NCI-H748 treated with DMSO at 0.1 percent for 48 hours (cell line): ENCODE measurements at regions not wholly inside any gene's neighbourhood (a gene's known extent, or its start where the extent isn't known, plus 50 kb on each side); places are given as distances from the start of the nearest gene placed in this dataset.

Experiments
- DNase-seq: peaks from one replicate; lab custom pipeline; 2025; lab: John Stamatoyannopoulos, UW

DNA sequence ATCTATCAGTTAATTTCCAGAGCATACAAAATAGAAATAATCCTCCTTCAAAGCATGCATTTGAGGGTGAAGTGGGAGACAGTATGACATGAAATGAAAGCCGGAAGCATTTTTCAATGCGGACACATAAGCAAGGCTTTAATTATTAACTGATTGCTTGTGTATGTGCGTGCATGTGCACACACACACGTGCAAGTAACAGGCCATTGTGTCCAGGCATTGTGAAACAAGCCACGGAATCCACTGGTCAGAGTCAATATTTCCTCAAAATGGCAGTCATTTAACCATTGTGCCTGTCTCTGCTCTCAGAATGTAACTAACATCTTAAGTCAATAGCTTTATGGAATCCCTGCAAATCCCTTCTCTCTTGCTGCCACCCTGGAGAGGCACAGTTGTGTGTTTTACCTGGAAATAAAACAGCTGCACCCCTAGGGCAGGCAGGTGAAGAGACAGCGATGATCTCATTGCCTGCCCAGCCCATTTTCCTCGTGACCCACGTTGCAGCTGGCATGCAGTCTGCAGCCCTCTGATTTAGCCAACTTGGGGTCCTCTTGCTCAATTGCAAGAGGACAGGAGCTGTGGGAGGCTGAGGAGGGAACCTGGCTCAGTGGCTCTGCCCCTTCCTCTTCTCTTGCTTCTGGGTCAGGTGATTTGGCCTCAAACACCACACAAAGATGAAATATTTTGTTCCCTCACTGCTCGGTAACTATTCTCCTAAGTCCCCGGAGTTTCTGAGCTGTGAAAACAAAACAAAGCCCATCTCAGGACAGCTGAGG, 500.9 kb upstream of the ZMIZ1 start:
- DNase-seq, result peak; percentile 87

DNA sequence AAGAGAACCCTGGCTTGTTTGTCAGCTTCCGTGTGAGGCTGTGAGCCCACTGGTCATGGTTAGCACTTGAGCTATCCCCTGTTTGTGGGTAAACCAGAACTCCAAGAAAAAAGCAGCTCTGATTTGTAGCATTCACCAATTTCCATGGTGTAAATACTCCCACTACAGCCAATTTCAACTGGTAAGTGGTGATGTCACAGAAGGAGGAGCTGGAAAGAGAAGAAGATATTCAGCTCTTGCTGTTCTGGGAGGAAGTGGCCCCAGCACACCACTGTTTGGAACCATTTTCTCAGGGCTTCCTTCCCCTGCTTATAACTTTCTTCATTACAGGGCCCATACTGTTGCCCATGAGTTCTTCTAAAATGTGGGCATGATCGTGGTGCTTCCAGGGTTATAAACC, 500.1 kb upstream of the ZMIZ1 start:
- no peak for DNase-seq

DNA sequence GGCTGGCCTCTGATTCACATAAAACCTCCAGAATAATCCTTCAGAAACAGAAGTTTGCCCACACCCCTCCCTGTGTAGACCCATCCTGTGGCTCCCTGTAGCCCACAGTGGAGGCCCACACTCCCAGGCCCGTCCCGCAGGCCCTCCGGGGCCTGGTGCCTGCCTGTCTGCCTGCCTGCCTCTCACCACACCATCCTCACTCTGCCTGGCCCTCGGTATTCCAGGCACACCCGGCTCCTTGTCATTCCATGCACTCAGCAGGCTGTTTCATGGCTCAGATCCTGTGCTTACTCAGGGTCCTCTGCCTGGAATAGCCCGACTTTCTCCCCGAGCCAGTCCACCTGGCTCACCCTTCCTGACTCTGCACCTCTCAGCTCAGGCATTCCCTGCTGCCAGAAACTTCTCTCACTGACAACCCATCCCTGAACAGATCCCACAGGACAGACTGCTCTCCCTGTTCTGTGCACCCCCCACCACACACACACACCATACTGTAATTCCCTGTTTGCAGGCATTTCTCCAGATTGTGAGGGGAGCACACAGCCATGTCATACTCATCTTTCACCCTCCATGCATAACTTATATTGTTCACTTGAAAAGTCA, 498.0 kb upstream of the ZMIZ1 start:
- no peak for DNase-seq

DNA sequence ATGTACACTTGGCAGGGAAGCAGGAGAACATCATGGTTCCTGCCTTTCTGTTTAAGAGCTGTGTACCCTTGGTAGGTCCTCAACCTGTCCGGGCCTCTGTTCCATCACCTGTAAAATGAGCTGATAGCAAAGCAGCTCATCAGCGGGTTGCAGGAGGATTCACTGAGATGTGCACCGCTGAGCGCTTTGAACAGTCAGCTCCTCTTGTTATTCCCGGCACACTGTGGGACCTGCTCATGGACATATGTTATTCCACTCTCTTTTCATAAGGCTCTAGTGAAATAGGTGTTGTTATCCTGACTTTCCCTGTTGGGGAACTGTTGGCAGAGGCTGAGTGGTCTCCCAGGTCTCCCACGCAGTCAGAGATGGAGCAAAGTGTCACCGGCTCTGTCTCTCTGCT, 497.5 kb upstream of the ZMIZ1 start:
- DNase-seq, result no peak

DNA sequence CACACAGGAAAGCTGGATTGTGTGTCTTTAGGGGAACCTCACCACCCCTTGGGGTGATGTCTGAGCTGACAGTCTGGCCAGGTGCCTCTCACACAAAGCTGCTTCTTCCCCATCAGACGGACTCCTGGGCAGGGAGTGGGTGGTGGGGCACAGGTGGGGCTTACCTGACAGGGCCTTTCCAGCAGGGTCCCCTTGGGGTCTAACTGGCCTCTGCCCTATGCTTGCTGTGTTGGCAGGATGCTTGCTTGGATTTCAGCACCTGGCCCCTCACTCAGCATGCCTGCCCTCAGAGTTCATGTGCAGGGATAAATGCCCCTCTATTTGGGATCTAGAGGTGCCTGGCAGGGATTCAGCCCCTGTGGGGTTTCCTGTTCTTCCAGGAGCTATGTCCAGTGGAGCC, 496.9 kb upstream of the ZMIZ1 start:
- no peak for DNase-seq

DNA sequence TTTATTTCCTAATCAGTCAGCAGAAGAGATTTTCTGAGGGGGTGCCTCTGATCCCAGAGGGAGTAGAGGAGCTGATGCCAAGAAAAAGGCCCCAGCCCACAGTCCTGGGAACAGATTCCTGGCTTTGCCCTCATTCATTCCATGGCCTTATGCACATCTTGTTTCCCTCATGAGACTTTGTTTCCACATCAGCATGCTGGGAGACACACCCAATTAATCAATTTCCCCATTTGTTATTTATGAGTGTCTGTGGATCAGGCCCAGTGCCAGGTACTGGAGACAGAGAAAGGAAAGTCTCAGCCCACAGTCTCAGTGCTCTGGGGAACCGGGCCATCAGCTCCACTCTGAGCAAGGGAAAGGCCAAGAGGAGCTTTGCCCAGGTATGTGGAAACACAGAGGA, 496.2 kb upstream of the ZMIZ1 start:
- DNase-seq, result no peak

DNA sequence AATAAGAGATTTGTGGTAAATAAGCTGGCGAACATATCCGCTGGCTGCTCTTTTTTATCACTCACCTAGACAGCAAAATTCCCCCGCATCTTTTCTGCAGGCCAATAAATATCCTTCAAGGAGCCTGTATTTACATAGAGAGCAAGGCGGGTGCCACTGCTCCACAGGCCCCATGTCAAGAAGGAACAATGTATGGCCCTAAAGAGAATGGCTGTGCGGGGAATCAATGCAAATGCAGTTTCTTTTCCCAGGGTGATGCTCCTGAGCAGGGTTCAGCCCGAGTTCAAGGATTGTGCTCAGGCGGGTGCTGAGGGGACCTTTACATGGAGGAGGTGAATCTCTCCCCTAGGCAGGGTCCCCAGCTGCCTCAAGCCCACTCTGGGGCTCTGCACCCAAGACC, 494.2 kb upstream of the ZMIZ1 start:
- DNase-seq, result no peak

DNA sequence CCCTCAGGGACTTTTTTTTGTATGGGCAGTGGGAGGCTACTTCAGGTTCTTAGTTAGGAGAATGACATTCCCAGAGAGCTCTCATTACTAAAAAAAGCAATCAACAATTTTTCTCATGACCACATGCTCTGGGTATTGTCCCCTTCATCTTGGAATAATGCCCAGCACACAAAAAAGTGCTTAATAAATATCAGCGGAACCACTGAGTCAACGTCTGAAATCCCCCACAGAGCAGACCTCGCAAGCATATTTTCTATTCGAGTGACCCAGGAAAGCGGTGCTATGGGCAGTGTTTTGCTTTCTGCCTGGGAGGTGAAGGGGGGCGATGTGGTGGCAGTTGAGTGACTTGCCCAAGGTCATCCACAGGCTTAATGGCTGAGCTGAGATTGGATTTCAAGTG, 493.4 kb upstream of the ZMIZ1 start:
- no peak for DNase-seq

DNA sequence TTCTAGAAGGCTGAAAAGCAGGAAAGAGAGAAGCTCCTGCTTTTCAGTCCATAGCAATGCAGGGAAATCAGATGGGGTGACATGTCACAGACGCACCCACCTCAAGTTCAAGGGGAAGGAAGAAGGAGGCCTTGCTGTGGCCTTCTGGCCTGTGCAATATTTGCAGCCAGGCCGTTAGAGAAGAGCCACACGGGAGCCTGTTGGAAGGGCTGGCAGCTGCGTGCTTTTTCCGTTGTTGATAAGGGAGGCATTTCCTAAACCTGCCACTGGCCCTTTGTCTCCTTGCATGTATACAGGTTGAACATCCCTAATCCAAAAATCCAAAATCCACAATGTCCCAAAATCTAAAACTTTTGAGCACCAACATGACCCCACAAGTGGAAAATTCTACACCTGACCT, 492.5 kb upstream of the ZMIZ1 start:
- DNase-seq, result no peak

DNA sequence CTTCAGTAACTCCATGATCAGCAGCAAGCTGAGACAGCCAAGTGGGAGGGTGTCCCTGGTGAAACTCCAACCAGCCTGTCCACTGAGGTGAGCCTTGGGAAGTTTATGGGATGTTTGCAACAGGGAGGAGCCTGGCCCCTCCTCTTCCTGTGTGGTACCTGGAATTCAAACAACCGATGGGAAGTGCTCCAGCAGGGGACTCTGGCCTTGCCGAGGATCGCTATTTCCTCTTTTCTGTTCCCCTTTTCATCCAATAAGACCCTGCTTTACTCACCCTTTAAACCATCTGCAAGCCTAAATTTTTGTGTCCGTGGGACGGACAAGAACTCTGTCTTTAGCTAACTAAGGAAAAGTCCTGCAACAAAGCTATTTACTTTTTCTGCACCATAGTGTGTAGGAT, 491.1 kb upstream of the ZMIZ1 start:
- DNase-seq, result no peak

DNA sequence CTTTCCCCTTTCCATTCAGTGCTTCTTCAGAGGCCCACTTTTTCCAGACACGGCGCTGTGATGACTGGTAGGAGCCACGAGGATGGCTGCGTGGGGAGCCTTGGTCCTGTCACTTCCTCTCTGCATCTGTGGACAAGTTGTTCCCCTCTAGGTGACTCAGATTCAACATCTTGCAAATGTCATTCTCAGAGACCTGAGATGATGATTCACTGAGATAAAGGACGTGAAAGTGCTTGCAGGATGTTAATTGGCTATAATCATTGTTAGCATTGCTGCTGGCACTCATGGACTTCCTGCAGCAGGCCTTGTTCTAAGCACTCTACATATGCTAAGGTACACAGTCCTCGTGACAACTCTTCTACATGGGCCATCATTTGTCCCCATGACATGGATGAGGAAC, 489.8 kb upstream of the ZMIZ1 start:
- no peak for DNase-seq

DNA sequence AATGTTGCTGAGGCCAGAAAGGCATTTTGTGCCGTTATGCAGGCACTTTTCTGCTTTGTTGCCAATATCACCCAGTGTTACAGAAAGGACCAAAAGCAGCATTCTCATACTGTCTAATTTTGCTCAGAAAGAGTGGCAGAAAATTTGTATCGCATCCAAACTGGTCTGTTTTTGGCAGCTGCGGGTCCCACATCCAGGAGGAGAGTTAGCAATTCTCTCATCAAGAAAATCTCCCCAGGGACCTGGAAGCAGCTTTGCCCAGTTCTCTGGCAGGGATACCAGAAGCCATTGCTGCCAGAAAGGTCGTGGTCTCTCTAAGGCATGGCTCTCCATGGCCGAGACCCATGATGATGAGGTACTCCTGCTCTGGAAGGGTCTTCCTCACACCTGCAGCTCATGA, 489.2 kb upstream of the ZMIZ1 start:
- DNase-seq, result no peak

DNA sequence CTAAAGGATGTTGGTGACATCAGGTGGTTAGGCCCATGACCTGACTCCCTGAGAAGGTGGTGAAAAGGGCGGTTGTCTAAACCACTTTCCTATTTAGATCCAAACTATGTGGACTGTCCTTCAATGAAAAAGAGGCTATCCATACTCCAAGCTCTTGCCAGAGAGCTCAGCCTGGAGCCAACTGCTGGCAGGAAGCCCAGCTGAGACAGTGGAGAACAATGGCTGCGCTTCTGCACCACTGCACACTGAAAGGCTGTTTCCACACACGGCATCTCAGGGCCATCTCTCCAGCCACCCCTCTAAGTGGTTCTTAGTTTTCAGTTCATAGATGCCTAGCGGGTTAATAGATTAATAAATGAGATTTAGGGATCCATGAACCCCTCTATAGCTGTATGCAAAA, 488.8 kb upstream of the ZMIZ1 start:
- DNase-seq, result peak; percentile 44

DNA sequence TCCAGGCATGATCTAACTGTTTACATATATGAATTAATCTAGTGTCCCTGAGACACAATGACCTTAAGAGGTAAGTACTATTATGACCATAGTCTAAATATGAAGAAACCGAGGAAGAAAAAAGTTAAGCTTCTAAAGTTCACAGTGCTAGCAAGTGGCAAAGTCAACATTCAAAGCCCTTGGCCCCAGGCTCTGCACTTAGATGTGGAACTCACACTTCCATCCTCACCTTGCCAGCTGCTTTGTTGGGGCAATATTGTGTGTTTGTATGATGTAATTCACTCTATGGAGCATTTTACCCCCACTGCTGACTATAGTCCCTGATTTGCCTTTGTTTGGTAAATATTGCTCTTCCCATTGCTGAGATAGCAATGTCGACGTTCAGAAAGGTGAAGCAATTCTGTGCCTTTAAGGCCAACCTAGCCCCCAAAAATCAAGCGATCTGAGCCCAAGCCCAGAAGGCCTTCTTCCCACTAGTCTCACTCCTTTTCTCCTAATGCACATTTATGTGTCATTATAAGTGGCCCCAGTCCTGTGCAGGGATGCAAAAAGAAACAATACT, 487.6 kb upstream of the ZMIZ1 start:
- DNase-seq, result no peak

DNA sequence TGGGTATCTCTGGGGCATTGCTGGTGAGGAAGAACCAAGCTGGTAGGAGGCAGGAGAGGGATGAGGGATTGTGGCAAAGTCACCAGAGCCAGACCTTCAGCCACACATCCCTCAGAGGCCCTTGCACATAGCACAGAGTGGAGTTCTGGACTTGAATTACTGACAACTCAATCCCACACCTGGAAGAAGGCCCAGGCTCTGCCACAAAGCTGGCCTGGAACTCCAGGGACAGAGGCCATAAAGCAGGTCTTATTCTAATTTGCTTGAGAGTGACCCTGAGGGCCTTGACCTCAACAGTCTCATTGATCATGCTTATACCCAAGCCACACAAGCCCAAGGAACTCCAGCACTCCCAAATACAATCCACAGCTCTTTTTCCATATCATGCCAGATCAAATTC, 486.2 kb upstream of the ZMIZ1 start:
- no peak for DNase-seq

DNA sequence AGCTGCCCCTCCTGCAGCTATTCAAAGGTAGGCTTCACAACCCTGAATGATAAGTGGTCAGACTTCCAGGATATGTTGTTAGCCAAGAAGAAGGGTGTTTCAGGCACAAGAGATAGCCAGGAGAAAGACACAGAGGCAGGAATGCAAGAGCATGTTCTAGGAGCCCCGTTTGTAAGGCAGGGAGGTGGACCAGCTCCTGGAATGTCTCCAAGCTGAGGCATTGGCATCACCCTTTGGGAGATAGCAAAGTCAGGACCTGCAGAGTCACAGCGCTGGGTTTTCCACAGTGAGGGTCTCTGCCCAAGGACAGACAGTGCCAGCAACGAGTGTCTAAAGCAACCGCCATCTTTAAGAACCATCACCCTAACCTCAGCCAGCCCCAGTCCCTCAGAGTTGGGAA, 484.5 kb upstream of the ZMIZ1 start:
- DNase-seq, result no peak

DNA sequence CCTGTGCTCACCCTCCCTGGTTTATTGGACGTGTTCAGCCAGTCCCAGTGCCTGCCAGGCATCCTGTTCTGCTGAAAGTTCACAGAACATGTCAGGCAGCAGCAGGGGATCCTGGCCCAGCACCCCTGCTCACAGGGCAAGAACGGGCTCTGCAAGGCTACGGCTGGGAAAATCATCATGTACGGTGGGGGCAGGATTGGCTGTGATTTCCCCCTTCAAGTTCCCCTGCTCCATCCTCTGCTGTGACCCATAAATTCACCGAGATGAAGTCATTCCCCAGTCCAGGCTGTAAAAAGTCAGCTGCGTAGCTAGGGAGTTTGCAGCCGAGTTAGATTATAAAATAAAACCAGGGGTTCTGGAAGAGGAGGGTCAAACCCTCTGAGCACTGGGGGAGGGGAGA, 484.1 kb upstream of the ZMIZ1 start:
- no peak for DNase-seq

DNA sequence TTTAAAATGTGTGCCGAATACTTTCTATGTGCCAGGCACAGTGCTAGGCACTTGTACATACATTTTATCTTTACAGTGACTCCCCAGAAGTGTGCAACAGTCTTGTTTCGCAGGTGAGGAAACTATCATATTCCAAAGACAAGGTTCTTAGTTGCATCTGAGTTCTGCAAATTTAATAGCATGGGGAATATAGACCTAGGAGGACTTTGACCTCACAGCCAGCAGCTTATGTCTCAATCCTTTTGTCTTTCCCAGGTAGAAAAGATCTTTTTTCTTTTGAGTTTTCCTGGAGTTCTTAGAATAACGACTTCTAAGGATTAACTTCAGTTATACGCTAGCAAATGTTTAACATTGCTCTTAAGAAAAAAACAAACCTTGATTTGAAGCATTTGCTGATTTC, 482.8 kb upstream of the ZMIZ1 start:
- DNase-seq, result no peak

DNA sequence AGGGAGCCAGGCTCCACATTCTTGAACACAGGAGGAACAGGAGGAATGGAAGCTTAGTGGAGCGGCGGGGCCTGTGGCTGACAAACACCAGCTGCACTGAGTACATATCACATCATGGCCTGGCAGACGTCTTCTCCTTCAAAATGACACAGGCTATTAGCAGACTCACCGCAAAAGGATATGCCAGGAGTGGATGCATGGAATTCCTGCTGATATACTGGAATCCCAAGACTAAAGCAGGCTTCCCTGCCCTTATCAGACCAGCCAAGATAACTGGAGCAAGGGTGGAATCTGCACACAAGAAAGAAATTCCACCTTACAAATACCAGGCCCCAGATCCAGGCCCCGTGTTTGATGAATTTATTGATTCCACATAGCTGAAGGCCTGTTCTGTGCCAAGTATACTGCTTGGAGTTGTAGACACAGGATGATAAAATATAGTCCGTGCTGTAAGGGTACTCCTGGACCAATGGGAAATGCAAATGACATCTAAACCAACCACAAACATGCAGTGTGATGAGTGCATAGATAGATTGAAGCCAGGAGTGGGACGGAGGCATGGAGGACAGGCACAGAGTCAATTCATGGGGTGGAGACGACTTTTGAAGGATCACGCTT, 480.5 kb upstream of the ZMIZ1 start:
- no peak for DNase-seq

DNA sequence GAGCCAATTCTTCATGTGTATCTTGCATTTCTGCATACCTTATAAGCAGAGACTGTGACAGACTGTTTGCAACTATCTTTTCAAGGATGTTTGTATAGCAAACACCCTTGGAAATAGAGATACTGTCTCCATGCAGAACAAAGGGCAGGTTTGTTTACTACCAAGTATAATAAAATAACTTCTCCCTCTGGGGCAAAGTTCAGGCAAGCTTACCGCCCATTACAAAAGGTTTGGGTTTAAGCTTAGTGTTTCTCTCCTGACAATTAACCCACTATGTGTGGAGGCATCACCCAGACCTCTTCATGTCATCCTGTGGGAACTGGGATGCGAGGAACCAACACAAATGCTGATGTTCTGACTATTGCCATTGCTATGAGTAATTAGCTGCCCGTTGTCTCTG, 479.1 kb upstream of the ZMIZ1 start:
- no peak for DNase-seq

DNA sequence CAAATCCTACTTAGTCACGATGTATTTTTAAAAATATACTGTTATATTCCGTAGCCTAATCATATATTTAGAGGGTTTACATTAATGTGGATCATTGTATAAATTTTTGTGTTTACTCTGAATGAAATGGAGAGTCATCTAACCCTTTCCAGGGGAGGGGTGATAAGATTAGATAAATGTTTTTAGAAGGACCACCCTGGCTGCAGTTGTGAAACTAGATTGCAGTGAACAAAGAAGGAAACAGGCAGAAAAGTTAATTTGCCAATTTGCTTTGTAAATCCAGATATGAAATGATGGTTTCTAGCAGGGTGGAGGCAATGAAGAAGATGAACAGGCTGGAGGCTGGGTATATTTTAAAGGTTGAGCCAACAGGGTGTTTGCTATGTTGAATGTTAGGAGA, 477.7 kb upstream of the ZMIZ1 start:
- no peak for DNase-seq

DNA sequence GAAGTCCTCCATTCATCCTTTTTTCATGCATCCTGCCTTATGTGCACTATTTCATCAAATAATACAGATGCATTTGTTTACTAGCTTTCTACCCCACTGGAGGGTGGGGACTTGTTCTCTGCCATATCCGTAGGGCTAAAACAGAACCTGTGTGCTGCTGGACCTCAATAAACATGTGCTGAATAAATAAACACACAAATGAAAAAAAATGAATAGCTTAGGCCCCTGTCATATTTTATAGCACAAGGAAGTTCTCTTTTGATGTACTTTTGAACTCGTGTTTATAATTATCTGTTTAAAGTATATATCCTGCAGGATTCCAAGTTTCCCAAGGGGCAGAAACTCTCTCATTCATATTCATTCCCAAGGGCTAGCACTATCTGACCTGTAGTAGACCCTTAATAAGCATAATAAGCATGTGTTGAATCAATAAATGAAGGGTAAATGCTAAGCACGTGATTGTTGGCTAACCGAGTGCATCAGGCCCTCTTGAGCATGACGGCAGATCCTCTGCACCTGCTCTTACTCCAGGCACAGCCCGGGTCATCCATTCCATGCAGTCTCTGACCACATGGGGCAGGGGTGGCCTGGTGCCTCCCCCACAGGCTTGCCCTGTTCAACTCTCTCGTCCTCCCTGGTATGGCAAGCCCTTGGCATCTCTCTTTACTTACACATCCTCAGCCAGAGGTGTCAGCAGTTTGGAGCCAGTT, 474.1 kb upstream of the ZMIZ1 start:
- peak; percentile 25 for DNase-seq

DNA sequence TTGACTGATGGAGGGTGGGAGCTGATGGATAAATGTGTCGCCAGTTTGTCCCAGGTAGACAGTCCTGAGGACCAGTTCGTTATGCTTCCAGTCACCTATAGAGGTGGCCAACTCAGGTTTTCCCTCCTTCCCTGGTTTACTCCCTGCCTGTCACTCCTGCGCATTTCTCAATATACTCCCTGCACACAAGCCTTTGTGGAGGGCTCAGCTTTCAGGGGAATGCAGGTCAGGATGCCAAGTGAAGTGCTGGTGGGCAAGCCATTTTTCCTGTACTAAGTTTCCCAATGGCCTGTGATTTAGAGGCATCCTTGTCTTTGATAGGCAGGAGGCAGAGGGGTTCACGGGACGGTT, 473.5 kb upstream of the ZMIZ1 start:
- no peak for DNase-seq
